ENCODE measurements at regions not wholly inside any gene's neighbourhood (a gene's known extent, or its start where the extent isn't known, plus 50 kb on each side); places are given as distances from the start of the nearest gene placed in this dataset.

DNA sequence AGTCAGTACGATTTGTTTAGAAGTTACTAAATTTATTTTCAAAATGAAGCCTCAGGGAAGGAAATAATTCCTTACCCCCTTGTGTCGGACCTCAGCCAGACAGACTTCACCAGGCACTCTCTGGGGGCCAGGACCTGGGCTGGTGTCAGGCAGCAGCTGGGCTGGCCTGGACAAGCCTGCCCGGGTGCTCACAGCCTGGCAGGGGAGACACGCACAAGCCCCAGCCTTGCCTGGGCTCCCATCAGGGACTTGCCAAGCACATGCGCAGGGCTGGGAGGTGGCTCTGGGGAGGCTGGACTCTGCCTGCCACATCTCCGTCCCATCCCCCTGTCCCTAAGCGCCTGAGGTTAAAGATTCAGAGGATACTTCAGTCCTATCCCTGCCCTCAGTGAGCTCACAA lies 56.8 kb upstream of the HS6ST1 start:
- CTCF ChIA-PET = interaction anchor here (0.6 to 2.7 kb wide), 3 partner anchors 12 to 67 kb away, joined by 3 to 9 read pairs (median 4); no protein-coding TSS in a partner anchor
- TF ChIP-seq, protein P1, sequence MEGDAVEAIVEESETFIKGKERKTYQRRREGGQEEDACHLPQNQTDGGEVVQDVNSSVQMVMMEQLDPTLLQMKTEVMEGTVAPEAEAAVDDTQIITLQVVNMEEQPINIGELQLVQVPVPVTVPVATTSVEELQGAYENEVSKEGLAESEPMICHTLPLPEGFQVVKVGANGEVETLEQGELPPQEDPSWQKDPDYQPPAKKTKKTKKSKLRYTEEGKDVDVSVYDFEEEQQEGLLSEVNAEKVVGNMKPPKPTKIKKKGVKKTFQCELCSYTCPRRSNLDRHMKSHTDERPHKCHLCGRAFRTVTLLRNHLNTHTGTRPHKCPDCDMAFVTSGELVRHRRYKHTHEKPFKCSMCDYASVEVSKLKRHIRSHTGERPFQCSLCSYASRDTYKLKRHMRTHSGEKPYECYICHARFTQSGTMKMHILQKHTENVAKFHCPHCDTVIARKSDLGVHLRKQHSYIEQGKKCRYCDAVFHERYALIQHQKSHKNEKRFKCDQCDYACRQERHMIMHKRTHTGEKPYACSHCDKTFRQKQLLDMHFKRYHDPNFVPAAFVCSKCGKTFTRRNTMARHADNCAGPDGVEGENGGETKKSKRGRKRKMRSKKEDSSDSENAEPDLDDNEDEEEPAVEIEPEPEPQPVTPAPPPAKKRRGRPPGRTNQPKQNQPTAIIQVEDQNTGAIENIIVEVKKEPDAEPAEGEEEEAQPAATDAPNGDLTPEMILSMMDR (IDR thresholded peaks at IDR 0.05; ENCODE audit: insufficient read depth, low read length, missing control alignments) = no peak
- POLR2A ChIA-PET = interaction anchor here (2.4 kb wide), 1 partner anchor 12 kb away, joined by 6 read pairs; no protein-coding TSS in a partner anchor
- no peak for DNase-seq (ENCODE audit: low read depth, low spot score)
- H3K4me3 ChIP-seq (ENCODE audit: low read depth, low read length) = no peak overlapping the region

DNA sequence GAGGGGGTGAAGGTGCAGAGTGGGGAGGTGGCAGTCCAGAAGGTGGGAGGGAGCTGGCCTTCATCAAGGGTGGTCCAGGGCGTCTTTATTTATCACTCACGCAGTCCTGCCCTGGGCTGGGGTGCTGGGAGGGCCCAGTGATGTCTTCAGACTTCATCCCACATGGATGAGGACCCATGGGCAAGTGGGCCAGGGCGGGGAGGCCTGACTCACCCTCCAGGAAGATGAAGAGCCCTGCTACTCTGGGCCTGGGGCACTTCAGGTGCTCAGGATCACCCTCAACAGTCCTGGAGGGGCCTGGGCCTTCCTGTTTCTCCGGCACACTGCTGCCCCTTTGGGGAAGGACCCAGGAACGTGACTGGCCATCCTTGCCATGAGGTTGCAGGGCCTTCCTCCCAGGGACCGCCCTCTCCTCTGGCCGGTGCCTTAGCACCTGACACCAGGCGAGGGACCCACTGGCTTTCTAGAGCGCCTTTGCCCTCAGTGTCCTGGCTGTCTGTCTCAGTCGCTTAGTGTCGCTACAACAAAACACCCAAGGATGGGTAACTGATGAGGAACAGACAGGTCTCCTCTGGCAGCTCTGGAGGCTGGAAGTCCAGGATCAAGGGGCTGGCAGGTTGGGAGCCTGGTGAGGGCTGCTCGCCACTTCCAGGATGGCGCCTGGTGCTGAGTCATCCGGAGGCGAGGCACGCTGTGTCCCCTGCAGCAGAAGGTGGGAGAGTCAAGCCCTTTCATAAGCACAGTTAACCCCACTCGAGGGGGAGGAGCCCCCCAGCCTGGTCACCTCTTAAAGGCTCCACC lies 57.8 kb upstream of the HS6ST1 start:
- CTCF ChIA-PET = no interaction called here
- no peak overlapping the region for H3K4me3 ChIP-seq (ENCODE audit: low read depth, low read length)
- POLR2A ChIA-PET = no interaction called here
- DNase-seq (ENCODE audit: low read depth, low spot score) = no peak
- TF ChIP-seq, protein P1 (IDR thresholded peaks at IDR 0.05; ENCODE audit: insufficient read depth, low read length, missing control alignments) = no peak

DNA sequence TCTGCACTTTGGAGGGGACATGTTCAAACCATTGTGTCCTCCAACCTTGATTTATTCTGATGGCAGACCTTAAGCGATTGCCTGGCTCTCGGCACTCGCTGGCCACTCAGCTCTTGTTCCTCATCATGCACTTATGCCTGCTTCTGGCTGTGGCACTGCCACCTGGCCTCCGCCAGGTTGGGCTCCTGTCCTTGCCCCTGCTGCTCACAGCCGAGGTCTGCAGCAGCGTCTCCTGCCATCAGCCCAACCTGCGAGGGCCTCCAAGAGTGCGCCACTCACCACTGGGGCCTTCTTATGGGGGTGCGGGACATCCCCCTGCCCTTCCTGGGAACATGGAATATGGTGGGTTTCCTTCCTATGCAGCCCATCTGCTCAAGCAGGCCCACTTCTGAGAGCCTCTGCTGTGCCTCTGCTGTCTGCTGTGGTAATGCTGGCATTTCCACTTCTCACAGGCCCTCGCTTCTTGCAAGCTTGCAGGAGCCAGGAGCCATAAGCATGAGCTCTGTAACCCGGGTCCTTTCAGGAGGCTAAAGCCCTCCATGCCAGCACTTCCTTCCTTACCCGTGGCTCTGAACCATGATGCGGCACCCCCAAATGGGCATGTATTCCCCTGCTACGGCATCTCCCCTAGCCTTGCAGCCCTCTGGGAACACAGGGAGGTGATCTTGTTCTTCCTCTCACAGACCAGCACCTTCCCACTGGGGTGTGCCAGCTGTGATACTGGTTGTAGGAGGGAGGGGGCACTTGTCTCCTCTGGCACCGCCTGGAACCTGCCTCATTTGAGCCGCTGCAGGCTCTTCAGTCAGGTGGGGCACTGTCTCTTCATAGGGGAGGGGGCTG lies 58.6 kb upstream of the HS6ST1 start:
- TF ChIP-seq, protein P1 (IDR thresholded peaks at IDR 0.05; ENCODE audit: insufficient read depth, low read length, missing control alignments) = no peak
- no peak overlapping the region for H3K4me3 ChIP-seq (ENCODE audit: low read depth, low read length)
- CTCF ChIA-PET = interaction anchor here (1.0 kb wide), 1 partner anchor 16 kb away, joined by 3 read pairs; no protein-coding TSS in a partner anchor
- no peak for DNase-seq (ENCODE audit: low read depth, low spot score)
- POLR2A ChIA-PET = no interaction called here

DNA sequence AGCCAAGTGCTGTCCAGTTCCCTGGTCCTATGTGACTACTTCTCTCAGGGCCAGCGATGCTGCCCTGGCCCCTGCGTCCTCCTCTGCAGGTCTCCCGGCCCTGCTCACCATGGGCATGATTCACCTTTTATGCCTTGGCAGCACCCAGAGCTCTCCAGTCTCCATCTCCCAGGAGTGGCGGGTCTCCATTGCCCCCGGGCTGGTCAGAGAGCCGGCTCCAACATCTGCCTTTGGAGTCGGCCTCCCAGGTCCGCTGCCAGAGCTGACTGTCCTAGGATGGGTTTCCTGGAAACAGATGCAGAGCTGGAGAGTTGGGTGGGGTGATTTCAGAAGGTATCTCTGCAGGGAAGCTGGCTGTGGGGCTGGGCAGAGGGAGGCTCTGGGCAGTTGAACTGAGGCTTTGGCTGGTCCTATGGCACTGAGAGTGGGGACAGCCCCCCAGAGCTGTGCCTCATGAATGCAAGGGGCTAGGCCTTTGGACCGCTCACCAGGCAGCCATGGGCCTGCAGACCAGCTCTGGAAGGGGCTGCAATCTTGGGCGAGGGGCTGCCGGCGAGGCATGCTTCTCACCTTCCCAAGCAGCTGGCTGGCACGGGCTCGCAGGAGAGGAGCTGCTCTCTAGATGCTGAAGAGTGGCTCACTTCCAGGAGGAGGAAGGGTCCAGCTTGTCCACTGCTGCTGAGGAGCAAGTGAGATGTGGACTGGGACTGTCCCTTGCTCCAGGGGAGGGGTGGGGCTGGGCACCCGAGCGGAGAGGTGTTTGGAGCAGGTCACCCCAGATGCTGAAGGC lies 59.8 kb upstream of the HS6ST1 start:
- DNase-seq (ENCODE audit: low read depth, low spot score) = no peak
- TF ChIP-seq, protein P1 (IDR thresholded peaks at IDR 0.05; ENCODE audit: insufficient read depth, low read length, missing control alignments) = no peak
- CTCF ChIA-PET = interaction anchor here (0.8 to 1.6 kb wide), 3 partner anchors 10 to 61 kb away, joined by 3 to 6 read pairs (median 3); no protein-coding TSS in a partner anchor
- H3K4me3 ChIP-seq (ENCODE audit: low read depth, low read length) = no peak overlapping the region
- POLR2A ChIA-PET = interaction anchor here (1.0 kb wide), 1 partner anchor 15 kb away, joined by 5 read pairs; no protein-coding TSS in a partner anchor

DNA sequence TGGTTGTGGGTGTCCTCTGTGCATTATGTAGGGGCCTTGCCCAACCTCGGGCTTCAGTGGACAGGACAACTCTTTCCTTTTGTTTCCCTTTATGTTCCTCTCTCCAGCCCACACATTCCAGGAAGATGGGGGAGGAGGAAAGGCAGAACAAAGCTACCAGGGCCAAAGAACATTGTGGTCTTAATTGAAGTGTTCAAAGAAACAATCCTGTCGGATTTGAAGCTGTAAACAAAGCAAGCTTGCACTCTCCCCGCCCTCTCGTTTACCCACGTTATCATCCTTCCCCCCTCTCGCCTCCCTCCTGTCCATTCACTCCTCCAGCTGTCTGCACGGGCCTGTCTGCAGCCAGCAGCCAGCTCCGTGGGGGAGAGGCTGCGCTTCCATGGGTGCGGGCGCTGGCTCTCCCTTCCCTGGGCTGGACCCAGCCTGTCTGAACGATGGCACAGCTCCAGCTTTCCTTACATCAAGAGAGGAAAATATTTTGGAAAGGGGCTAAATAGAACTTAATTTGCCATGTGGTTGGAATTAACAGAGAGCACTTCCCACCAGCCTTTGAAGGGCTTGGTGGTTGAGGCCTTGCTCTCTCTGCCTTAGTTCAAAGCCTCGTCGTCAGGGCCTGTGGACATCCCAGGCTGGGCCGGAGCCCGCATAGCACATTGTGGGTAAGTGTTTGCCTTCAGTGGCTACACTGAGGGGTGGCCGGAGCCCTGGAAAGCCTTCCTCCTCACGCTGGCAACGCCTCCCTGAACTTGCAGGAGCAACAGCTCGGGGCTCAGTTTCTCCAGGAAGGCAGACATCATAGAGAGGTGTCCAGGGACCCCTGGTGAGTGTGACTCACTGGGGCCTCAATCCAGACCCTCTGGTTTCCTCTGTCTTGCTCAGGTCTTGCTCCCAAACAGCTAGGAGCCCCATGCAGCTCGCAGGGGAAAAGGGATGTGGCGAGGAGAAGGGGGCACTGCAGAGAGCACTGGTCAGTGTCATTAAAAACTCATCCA lies 60.6 kb upstream of the HS6ST1 start:
- TF ChIP-seq, protein P1 (IDR thresholded peaks at IDR 0.05; ENCODE audit: insufficient read depth, low read length, missing control alignments) = no peak
- no peak overlapping the region for H3K4me3 ChIP-seq (ENCODE audit: low read depth, low read length)
- ChIA-PET POLR2A (interaction anchor here (1.0 kb wide), 1 partner anchor 16 kb away, joined by 5 read pairs; no protein-coding TSS in a partner anchor), CTCF (interaction anchor here (0.6 to 1.6 kb wide), 3 partner anchors 9 to 60 kb away, joined by 3 to 6 read pairs (median 3); no protein-coding TSS in a partner anchor)
- DNase-seq (ENCODE audit: low read depth, low spot score) = no peak

Measured in AG04449 (cell line).